ENCODE measurements at regions not wholly inside any gene's neighbourhood (a gene's known extent, or its start where the extent isn't known, plus 50 kb on each side); places are given as distances from the start of the nearest gene placed in this dataset.

DNA sequence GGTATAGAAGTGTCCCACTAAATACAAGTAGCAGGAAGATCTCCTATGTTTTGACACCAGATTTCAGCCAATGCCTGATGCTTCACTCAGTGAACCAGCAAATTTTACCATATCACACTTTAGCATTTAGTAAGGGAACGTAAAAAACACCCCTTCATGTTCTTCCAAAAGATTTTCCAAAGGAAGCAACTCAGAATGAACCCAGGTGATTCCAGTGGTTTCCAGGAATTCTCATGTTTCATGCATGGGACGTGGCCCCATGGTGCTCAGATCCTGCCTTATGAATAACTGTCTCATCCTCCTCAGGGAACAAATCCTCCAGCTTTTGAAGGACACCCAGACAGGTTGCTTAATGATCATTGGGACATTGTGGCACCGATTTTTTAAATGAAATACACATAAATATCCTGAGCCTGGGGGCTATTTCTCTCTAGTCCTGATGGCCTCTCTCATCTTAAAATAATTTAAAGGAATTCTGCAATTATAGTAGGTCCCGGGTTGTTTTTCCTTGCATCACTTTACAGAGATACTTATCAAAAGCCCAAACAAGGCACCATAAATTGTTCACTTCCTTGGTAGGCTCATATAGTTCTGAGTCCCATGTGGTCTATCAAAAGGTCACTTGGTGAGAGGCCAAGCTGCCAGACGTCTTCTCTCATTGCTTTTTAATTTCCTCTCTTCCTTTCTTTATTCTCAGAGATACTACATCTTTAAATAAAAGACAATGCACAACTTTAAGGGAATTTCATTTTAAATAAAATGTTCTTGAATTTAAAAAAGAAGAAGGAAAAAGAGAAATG, 261.0 kb downstream of the ZNF516 start:
- Histone ChIP-seq H3K27ac (ENCODE audit: low read depth, low read length, poor library complexity, severe bottlenecking) (no peak overlapping the region), H3K4me1 (ENCODE audit: insufficient read depth, low read length, poor library complexity, severe bottlenecking) (no peaks in the 10 kb centered on the region), H2AFZ (ENCODE audit: low read length) (no peak overlapping the region), H3K9me2 (ENCODE audit: insufficient read depth, low read length) (no peaks in the 10 kb centered on the region), H3K4me2 (ENCODE audit: low read length) (no peak overlapping the region), H3K4me3 (ENCODE audit: low read depth, low read length, poor library complexity, severe bottlenecking) (no peak overlapping the region), H3K36me3 (ENCODE audit: insufficient read depth, low read length) (no peaks in the 10 kb centered on the region), H3K79me2 (ENCODE audit: insufficient read depth, low read depth, low read length) (no peaks in the 10 kb centered on the region), H3K9me3 (ENCODE audit: low read length) (no peaks in the 10 kb centered on the region), H4K20me1 (ENCODE audit: insufficient read depth, low read length) (no peaks in the 10 kb centered on the region)
- ChIA-PET CTCF (ENCODE audit: unreplicated experiment) (no interaction called here), POLR2A (no interaction called here)
- TF ChIP-seq CTCF (conservative IDR thresholded peaks at IDR 0.05; ENCODE audit: low read length) (no peak), EZH2phosphoT487 (IDR thresholded peaks at IDR 0.05; ENCODE audit: borderline replicate concordance, low read depth, low read length) (no peak)
- intact Hi-C loops (cut with micrococcal nuclease; ENCODE audit: unreplicated experiment) = no loop called here
- DNase-seq (ENCODE audit: low spot score) = no peak
- no TSS peak for BruUV-seq (replicated peaks)

- ChIA-PET CTCF (ENCODE audit: unreplicated experiment) (no interaction called here), POLR2A (interaction anchor here (0.6 kb wide), 1 partner anchor 27 kb away, joined by 3 read pairs; no protein-coding TSS in a partner anchor)
- intact Hi-C loops (cut with micrococcal nuclease; ENCODE audit: unreplicated experiment) = no loop called here
- Histone ChIP-seq H3K9me2 (ENCODE audit: insufficient read depth, low read length) (no peaks in the 10 kb centered on the region), H3K79me2 (ENCODE audit: insufficient read depth, low read depth, low read length) (no peaks in the 10 kb centered on the region), H4K20me1 (ENCODE audit: insufficient read depth, low read length) (no peaks in the 10 kb centered on the region), H2AFZ (ENCODE audit: low read length) (no peak overlapping the region), H3K4me1 (ENCODE audit: insufficient read depth, low read length, poor library complexity, severe bottlenecking) (no peaks in the 10 kb centered on the region), H3K4me3 (ENCODE audit: low read depth, low read length, poor library complexity, severe bottlenecking) (no peak overlapping the region), H3K4me2 (ENCODE audit: low read length) (no peak overlapping the region), H3K9me3 (ENCODE audit: low read length) (no peaks in the 10 kb centered on the region), H3K36me3 (ENCODE audit: insufficient read depth, low read length) (no peaks in the 10 kb centered on the region), H3K27ac (ENCODE audit: low read depth, low read length, poor library complexity, severe bottlenecking) (no peak overlapping the region)
- TF ChIP-seq CTCF (conservative IDR thresholded peaks at IDR 0.05; ENCODE audit: low read length) (no peak), EZH2phosphoT487 (IDR thresholded peaks at IDR 0.05; ENCODE audit: borderline replicate concordance, low read depth, low read length) (no peak)
- no TSS peak for BruUV-seq (replicated peaks)
- no peak for DNase-seq (ENCODE audit: low spot score)
Observed at GRCh38 chr18:76233406-76233805, 261.6 kb downstream of the ZNF516 start.

GRCh38 chr18:76232779-76233178, 262.3 kb downstream of the ZNF516 start:
- Histone ChIP-seq H3K4me2 (ENCODE audit: low read length) (no peak overlapping the region), H3K4me1 (ENCODE audit: insufficient read depth, low read length, poor library complexity, severe bottlenecking) (no peaks in the 10 kb centered on the region), H3K27ac (ENCODE audit: low read depth, low read length, poor library complexity, severe bottlenecking) (no peak overlapping the region), H3K9me2 (ENCODE audit: insufficient read depth, low read length) (no peaks in the 10 kb centered on the region), H2AFZ (ENCODE audit: low read length) (no peak overlapping the region), H3K36me3 (ENCODE audit: insufficient read depth, low read length) (no peaks in the 10 kb centered on the region), H3K79me2 (ENCODE audit: insufficient read depth, low read depth, low read length) (no peaks in the 10 kb centered on the region), H3K9me3 (ENCODE audit: low read length) (no peaks in the 10 kb centered on the region), H3K4me3 (ENCODE audit: low read depth, low read length, poor library complexity, severe bottlenecking) (no peak overlapping the region), H4K20me1 (ENCODE audit: insufficient read depth, low read length) (no peaks in the 10 kb centered on the region)
- CTCF ChIA-PET (ENCODE audit: unreplicated experiment) = no interaction called here
- POLR2A ChIA-PET = interaction anchor here (0.6 kb wide), 1 partner anchor 27 kb away, joined by 3 read pairs; no protein-coding TSS in a partner anchor
- TF ChIP-seq EZH2phosphoT487 (IDR thresholded peaks at IDR 0.05; ENCODE audit: borderline replicate concordance, low read depth, low read length) (no peak), CTCF (conservative IDR thresholded peaks at IDR 0.05; ENCODE audit: low read length) (no peak)
- no peak for DNase-seq (ENCODE audit: low spot score)
- no TSS peak for BruUV-seq (replicated peaks)
- intact Hi-C loops (cut with micrococcal nuclease; ENCODE audit: unreplicated experiment) = no loop called here
